Coronary artery (tissue), 2 donors: ENCODE measurements at regions not wholly inside any gene's neighbourhood (a gene's known extent, or its start where the extent isn't known, plus 50 kb on each side); places are given as distances from the start of the nearest gene placed in this dataset.

ENCODE experiments used
- DNase-seq: peaks from one replicate; pipeline ENCODE4 v3.0.0-alpha.2; 2017; ENCODE audit warnings: low spot score
- H3K27ac ChIP-seq, 2 donors: fragments of 200-600 bp; sonication (generic); one replicate each; pipeline ENCODE4 v1.5.1; 2016 to 2019
- H3K4me3 ChIP-seq: fragments of 200-600 bp; sonication (generic); 2 replicates; pipeline ENCODE4 v1.5.1; 2016; ENCODE audit warnings: mild to moderate bottlenecking, moderate library complexity
- TF ChIP-seq, protein P1 (sequence below): fragments of 200-600 bp; sonication (generic); IDR thresholded peaks from one replicate; pipeline ENCODE4 v1.5.1; 2019; ENCODE audit warnings: antibody characterized with exemption

- no peak for DNase-seq
- Histone ChIP-seq H3K4me3 (no peak overlapping the region), H3K27ac (no peak overlapping the region)
- TF ChIP-seq, protein P1, sequence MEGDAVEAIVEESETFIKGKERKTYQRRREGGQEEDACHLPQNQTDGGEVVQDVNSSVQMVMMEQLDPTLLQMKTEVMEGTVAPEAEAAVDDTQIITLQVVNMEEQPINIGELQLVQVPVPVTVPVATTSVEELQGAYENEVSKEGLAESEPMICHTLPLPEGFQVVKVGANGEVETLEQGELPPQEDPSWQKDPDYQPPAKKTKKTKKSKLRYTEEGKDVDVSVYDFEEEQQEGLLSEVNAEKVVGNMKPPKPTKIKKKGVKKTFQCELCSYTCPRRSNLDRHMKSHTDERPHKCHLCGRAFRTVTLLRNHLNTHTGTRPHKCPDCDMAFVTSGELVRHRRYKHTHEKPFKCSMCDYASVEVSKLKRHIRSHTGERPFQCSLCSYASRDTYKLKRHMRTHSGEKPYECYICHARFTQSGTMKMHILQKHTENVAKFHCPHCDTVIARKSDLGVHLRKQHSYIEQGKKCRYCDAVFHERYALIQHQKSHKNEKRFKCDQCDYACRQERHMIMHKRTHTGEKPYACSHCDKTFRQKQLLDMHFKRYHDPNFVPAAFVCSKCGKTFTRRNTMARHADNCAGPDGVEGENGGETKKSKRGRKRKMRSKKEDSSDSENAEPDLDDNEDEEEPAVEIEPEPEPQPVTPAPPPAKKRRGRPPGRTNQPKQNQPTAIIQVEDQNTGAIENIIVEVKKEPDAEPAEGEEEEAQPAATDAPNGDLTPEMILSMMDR: no peak
Observed at GRCh38 chr10:5268743-5269142, 72.1 kb downstream of the AKR1C4 start.

GRCh38 chr10:5269791-5270190, 73.2 kb downstream of the AKR1C4 start:
- no peak for DNase-seq
- H3K4me3 ChIP-seq: no peak overlapping the region
- H3K27ac ChIP-seq: no peak overlapping the region
- TF ChIP-seq, protein P1: no peak

GRCh38 chr10:5271526-5271925, 74.9 kb downstream of the AKR1C4 start:
- no peak overlapping the region for H3K27ac ChIP-seq
- H3K4me3 ChIP-seq: no peak overlapping the region
- TF ChIP-seq, protein P1: no peak
- no peak for DNase-seq

GRCh38 chr10:5272065-5272803, 75.6 kb downstream of the AKR1C4 start:
- DNase-seq: no peak
- TF ChIP-seq, protein P1: no peak
- Histone ChIP-seq H3K27ac (no peak overlapping the region), H3K4me3 (no peak overlapping the region)

GRCh38 chr10:5274795-5275194, 78.2 kb downstream of the AKR1C4 start:
- no peak overlapping the region for H3K27ac ChIP-seq
- H3K4me3 ChIP-seq: no peak overlapping the region
- TF ChIP-seq, protein P1: no peak
- DNase-seq: no peak

DNA sequence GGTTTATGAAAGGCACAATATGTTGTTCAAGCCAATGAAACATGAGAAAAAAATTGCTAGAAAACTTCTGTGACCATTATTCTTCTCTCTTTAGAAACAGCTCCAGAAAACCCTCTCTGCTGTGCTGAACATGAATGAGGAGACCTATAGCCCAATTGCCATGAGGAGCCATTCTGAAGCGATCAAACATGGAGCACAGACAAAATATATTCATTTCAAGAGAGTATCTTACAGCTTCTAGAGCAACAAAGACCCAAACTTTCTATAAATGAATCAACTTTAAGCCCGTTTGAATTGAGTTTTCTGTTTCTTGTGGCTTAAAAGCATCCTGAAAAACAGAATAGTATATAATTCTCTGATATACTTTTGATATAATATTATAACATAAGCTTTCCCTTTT, 83.4 kb upstream of the UCN3 start:
- TF ChIP-seq, protein P1: no peak
- no peak for DNase-seq
- Histone ChIP-seq H3K4me3 (no peak overlapping the region), H3K27ac (no peak overlapping the region)

DNA sequence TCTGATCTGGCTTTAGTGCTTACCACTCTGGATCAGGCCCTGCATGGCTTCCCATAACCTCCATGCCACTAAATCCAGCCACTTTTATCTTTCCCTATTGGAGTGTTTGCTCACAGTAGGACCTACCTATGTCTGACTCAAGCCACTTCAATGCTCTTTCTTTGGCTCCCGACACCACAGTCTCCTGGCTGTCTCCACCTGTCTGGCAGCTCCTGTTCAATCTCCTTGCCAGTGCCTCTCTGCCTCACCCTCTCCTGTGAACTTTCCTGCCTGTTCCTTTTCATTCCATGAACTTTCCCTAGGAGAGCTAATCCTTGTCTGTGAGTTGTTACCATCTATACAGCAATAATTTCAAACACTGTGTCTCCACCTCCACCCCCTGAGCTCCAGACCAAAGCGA, 82.6 kb upstream of the UCN3 start:
- DNase-seq: no peak
- H3K4me3 ChIP-seq: no peak overlapping the region
- TF ChIP-seq, protein P1: no peak
- H3K27ac ChIP-seq: no peak overlapping the region
